ENCODE measurements at regions not wholly inside any gene's neighbourhood (a gene's known extent, or its start where the extent isn't known, plus 50 kb on each side); places are given as distances from the start of the nearest gene placed in this dataset.

- Histone ChIP-seq H3K27me3 (no peaks in the 10 kb centered on the region), H3K4me1 (ENCODE audit: insufficient read depth) (no peaks in the 10 kb centered on the region)
Measured at GRCh38 chr2:215678094-215678493, 242.2 kb upstream of the FN1 start.

GRCh38 chr2:215677481-215677880 is 241.6 kb upstream of the FN1 start:
- 63 to 81% (median 78%) methylated on average over 2 of the region's 2 CpGs for WGBS, 3 donors
- no peaks in the 10 kb centered on the region for H3K4me1 ChIP-seq (ENCODE audit: insufficient read depth)
- no peak for DNase-seq
- no peak for TF ChIP-seq EP300 (IDR thresholded peaks at IDR 0.05)
- TF ChIP-seq, protein P1, sequence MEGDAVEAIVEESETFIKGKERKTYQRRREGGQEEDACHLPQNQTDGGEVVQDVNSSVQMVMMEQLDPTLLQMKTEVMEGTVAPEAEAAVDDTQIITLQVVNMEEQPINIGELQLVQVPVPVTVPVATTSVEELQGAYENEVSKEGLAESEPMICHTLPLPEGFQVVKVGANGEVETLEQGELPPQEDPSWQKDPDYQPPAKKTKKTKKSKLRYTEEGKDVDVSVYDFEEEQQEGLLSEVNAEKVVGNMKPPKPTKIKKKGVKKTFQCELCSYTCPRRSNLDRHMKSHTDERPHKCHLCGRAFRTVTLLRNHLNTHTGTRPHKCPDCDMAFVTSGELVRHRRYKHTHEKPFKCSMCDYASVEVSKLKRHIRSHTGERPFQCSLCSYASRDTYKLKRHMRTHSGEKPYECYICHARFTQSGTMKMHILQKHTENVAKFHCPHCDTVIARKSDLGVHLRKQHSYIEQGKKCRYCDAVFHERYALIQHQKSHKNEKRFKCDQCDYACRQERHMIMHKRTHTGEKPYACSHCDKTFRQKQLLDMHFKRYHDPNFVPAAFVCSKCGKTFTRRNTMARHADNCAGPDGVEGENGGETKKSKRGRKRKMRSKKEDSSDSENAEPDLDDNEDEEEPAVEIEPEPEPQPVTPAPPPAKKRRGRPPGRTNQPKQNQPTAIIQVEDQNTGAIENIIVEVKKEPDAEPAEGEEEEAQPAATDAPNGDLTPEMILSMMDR (IDR thresholded peaks at IDR 0.05), result no peak
- no peak for TF ChIP-seq POLR2A (IDR thresholded peaks at IDR 0.05)
- H3K27ac ChIP-seq, result no peak overlapping the region
- no peak overlapping the region for H3K4me3 ChIP-seq
- intact Hi-C loops (cut with DNase I), result no loop called here
- H3K36me3 ChIP-seq, result no peaks in the 10 kb centered on the region
- H3K9me3 ChIP-seq, result no peaks in the 10 kb centered on the region
- no peaks in the 10 kb centered on the region for H3K27me3 ChIP-seq

More at GRCh38 chr2:215678094-215678493, 242.2 kb upstream of the FN1 start:
- no peak for DNase-seq
- H3K36me3 ChIP-seq, result no peaks in the 10 kb centered on the region
- H3K27ac ChIP-seq, result no peak overlapping the region
- no peaks in the 10 kb centered on the region for H3K9me3 ChIP-seq
- TF ChIP-seq EP300 (IDR thresholded peaks at IDR 0.05), result no peak
- TF ChIP-seq, protein P1 (IDR thresholded peaks at IDR 0.05), result no peak
- no peak for TF ChIP-seq POLR2A (IDR thresholded peaks at IDR 0.05)
- intact Hi-C loops (cut with DNase I), result no loop called here
- no peak overlapping the region for H3K4me3 ChIP-seq

DNA sequence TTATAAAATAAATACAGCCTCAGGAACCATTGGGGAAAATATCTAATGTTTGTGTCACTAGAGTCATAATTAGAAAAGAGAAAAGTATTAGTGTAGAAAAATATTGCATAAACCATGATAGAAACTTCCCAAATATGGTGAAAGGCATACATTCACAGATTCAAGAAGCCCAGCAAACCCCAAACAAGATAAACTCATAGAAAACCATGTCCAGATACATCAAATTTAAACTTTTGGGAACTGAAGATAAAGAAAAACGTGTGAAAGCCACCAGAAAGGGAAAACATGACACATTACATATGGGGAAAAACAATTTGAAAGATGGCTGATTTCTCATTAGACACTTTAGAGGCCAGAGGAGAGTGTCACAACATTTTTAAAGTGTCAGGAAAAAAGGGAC is 236.5 kb upstream of the FN1 start:
- no peak for DNase-seq
- Histone ChIP-seq H3K4me3 (no peak overlapping the region), H3K4me1 (ENCODE audit: insufficient read depth) (peaks cover 11% of the 10 kb centered on the region), H3K9me3 (no peaks in the 10 kb centered on the region), H3K27me3 (no peaks in the 10 kb centered on the region), H3K36me3 (no peaks in the 10 kb centered on the region), H3K27ac (no peak overlapping the region)
- WGBS, 3 donors, result 79 to 88% (median 85%) methylated on average over 1 of the region's 1 CpG
- intact Hi-C loops (cut with DNase I), result no loop called here
- TF ChIP-seq EP300 (IDR thresholded peaks at IDR 0.05), result no peak
- TF ChIP-seq, protein P1 (IDR thresholded peaks at IDR 0.05), result no peak
- TF ChIP-seq POLR2A (IDR thresholded peaks at IDR 0.05), result no peak

- WGBS, 3 donors, result 86 to 91% (median 87%) methylated on average over 6 of the region's 6 CpGs
- Histone ChIP-seq H3K27me3 (no peaks in the 10 kb centered on the region), H3K4me1 (ENCODE audit: insufficient read depth) (peaks cover 11% of the 10 kb centered on the region), H3K27ac (no peak overlapping the region), H3K9me3 (no peaks in the 10 kb centered on the region), H3K4me3 (no peak overlapping the region), H3K36me3 (no peaks in the 10 kb centered on the region)
- TF ChIP-seq POLR2A (IDR thresholded peaks at IDR 0.05), result no peak
- intact Hi-C loops (cut with DNase I), result no loop called here
- DNase-seq, result no peak
Measured at GRCh38 chr2:215671691-215672090, 235.8 kb upstream of the FN1 start.

GRCh38 chr2:215671244-215671643 is 235.4 kb upstream of the FN1 start:
- 95 to 98% (median 96%) methylated on average over 2 of the region's 2 CpGs for whole genome bisulfite sequencing, 3 donors
- intact Hi-C loops (cut with DNase I), result no loop called here
- H3K27me3 ChIP-seq, result no peaks in the 10 kb centered on the region

More at GRCh38 chr2:215671244-215671643, 235.4 kb upstream of the FN1 start:
- TF ChIP-seq, protein P1 (IDR thresholded peaks at IDR 0.05), result no peak
- TF ChIP-seq POLR2A (IDR thresholded peaks at IDR 0.05) (no peak), EP300 (IDR thresholded peaks at IDR 0.05) (no peak)
- no peak for DNase-seq
- H3K4me1 ChIP-seq (ENCODE audit: insufficient read depth), result peaks cover 11% of the 10 kb centered on the region
- H3K36me3 ChIP-seq, result no peaks in the 10 kb centered on the region
- H3K4me3 ChIP-seq, result no peak overlapping the region
- H3K9me3 ChIP-seq, result no peaks in the 10 kb centered on the region
- H3K27ac ChIP-seq, result no peak overlapping the region

Measured in ovary (tissue), 7 donors.